Spleen (tissue), 7 donors: ENCODE measurements at regions not wholly inside any gene's neighbourhood (a gene's known extent, or its start where the extent isn't known, plus 50 kb on each side); places are given as distances from the start of the nearest gene placed in this dataset.

Source experiments
- CTCF ChIP-seq, 11 experiments: fragments of 200-600 bp in 7 of 11; fragments of 450-650 bp in 4 of 11; sonication (generic) in 4 of 11; IDR thresholded peaks in 8 of 11; conservative IDR thresholded peaks in 3 of 11; 1 replicate in 7 of 11; 2 replicates in 4 of 11; pipeline versions ENCODE4 v1.4.0 to v1.8.0; 2016 to 2021; ENCODE audit warnings: antibody characterized with exemption in 11 of 11, inconsistent platforms in 4 of 11, mild to moderate bottlenecking in 1 of 11
- POLR2AphosphoS5 ChIP-seq, 3 donors: sonication (generic); formaldehyde crosslinking; IDR thresholded peaks; one replicate each; pipeline ENCODE4 v1.5.1; 2017; ENCODE audit warnings: antibody characterized with exemption in 3 of 3
- donor health status: DM: no; HTN: no; CAD: no; lungs with moderate emphysema.
- donor health status: DM: no; HTN: no; CAD: no.
- donor health status: DM: no; HTN: no; CAD: no.

GRCh38 chr1:5595531-5596170 lies 396.6 kb downstream of the NPHP4 start:
- TF ChIP-seq POLR2AphosphoS5 (IDR thresholded peaks at IDR 0.05) (no peak), CTCF (IDR thresholded peaks at IDR 0.05 in 8 of 11, conservative IDR thresholded peaks at IDR 0.05 in 3 of 11) (no peak)
